ENCODE measurements at regions not wholly inside any gene's neighbourhood (a gene's known extent, or its start where the extent isn't known, plus 50 kb on each side); places are given as distances from the start of the nearest gene placed in this dataset.

DNA sequence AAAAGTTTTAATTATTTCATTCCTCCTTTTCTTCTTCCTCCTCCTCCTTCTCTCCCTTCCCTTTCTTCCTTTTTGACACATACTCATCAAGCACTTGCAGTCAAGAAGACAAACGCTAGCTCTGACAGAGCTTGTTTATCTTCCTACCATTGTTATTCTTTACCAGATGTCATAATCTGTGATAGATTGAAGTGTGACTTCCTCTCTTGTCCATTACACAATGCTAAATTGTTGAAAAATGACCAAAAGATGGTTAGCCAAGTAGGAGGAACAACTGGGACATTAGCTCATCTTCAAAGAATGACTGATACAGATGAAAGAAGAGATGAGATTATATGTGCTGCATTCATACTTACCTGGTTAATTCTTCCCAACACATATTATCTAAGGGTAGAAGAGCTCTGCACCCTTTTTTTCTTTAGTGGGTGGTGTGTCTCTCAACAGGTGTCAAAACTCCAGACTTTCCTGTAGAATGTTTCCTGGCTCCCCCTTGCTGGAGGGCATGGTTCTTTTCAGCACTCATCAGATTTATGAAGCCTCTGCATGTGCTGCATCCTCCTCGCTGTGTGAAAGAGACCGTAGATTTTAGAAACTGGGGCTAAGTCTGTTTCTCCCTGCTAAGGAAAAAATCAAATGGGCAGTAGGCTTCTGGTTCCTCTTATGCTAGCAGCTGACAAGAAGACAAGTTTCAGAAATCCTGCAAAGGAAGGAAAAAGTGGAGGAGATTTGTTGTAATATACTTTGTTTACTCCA, 147.1 kb downstream of the TMX1 start:
- Histone ChIP-seq H3K9me3 (ENCODE audit: control insufficient read depth in 2 of 2, insufficient read depth in 1 of 2, low read depth in 1 of 2, low read length in 1 of 2) (no peaks in the 10 kb centered on the region), H3K4me1 (ENCODE audit: control insufficient read depth in 2 of 2, insufficient read depth in 2 of 2, low read length in 1 of 2) (no peaks in the 10 kb centered on the region), H3K27ac (ENCODE audit: low read depth in 2 of 2, low read length in 1 of 2) (no peak overlapping the region), H3K4me3 (ENCODE audit: low read depth in 1 of 2, low read length in 2 of 2) (no peak overlapping the region), H3K27me3 (ENCODE audit: control insufficient read depth in 1 of 2, insufficient read depth in 2 of 2, low read length in 2 of 2) (no peaks in the 10 kb centered on the region), H3K36me3 (ENCODE audit: control insufficient read depth in 2 of 2, insufficient read depth in 2 of 2, low read length in 1 of 2) (no peaks in the 10 kb centered on the region)
- 60 to 66% methylated on average over 3 of the region's 3 CpGs for WGBS, 2 donors

DNA sequence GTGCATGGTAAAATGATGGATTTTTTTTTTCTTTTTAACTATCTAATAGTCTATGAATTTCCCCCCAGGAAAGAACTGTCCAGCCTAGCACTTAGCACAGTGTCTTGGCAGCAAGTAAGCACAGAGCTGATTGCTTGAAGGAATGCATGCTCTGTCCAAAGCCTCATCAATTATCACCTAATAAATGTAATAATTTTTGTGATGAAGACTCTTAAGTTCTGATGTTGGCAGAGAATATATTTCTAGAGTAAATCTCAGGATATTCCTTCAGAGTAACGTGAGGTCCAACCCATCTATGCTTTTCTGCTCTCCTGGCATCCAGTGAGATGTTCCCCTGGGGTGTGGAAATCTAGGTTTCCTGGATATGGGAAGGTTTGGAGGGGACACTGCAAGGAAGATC, 152.4 kb downstream of the TMX1 start:
- WGBS, 2 donors = 31 to 46% methylated on average over 1 of the region's 1 CpG
- Histone ChIP-seq H3K27ac (ENCODE audit: low read depth in 2 of 2, low read length in 1 of 2) (peak overlapping the region in 1 of 2 donors; percentile 29), H3K36me3 (ENCODE audit: control insufficient read depth in 2 of 2, insufficient read depth in 2 of 2, low read length in 1 of 2) (no peaks in the 10 kb centered on the region), H3K9me3 (ENCODE audit: control insufficient read depth in 2 of 2, insufficient read depth in 1 of 2, low read depth in 1 of 2, low read length in 1 of 2) (no peaks in the 10 kb centered on the region), H3K27me3 (ENCODE audit: control insufficient read depth in 1 of 2, insufficient read depth in 2 of 2, low read length in 2 of 2) (no peaks in the 10 kb centered on the region), H3K4me1 (ENCODE audit: control insufficient read depth in 2 of 2, insufficient read depth in 2 of 2, low read length in 1 of 2) (peaks cover 0 to 15% of the 10 kb centered on the region in 2 donors), H3K4me3 (ENCODE audit: low read depth in 1 of 2, low read length in 2 of 2) (no peak overlapping the region)

DNA sequence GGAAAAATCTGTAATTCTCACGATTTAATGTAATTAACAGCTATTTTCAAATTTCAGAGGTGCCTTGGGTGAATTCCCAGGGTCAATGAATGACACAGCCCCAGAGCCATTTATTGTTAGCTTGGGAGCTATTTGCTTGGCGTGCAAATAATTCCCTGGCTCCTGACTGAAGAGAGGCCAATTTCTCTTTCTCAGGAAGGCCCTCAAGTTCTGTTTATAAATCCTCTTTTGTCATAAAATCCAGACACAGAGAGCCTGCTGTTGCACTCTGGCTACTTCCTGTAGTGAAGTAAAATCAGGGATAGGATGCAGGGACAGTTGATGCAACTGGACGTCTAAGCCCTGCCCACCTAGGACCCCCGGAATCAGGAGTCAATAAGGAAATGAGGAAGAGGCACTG, 154.3 kb downstream of the TMX1 start:
- H3K4me3 ChIP-seq (ENCODE audit: low read depth in 1 of 2, low read length in 2 of 2) = no peak overlapping the region
- H3K27ac ChIP-seq (ENCODE audit: low read depth in 2 of 2, low read length in 1 of 2) = peak overlapping the region; percentile 96 to 99
- 18 to 42% methylated on average over 4 of the region's 4 CpGs for WGBS, 2 donors
- peaks cover 0 to 16% of the 10 kb centered on the region in 2 donors for H3K4me1 ChIP-seq (ENCODE audit: control insufficient read depth in 2 of 2, insufficient read depth in 2 of 2, low read length in 1 of 2)
- no peaks in the 10 kb centered on the region for H3K36me3 ChIP-seq (ENCODE audit: control insufficient read depth in 2 of 2, insufficient read depth in 2 of 2, low read length in 1 of 2)
- H3K27me3 ChIP-seq (ENCODE audit: control insufficient read depth in 1 of 2, insufficient read depth in 2 of 2, low read length in 2 of 2) = no peaks in the 10 kb centered on the region
- no peaks in the 10 kb centered on the region for H3K9me3 ChIP-seq (ENCODE audit: control insufficient read depth in 2 of 2, insufficient read depth in 1 of 2, low read depth in 1 of 2, low read length in 1 of 2)

DNA sequence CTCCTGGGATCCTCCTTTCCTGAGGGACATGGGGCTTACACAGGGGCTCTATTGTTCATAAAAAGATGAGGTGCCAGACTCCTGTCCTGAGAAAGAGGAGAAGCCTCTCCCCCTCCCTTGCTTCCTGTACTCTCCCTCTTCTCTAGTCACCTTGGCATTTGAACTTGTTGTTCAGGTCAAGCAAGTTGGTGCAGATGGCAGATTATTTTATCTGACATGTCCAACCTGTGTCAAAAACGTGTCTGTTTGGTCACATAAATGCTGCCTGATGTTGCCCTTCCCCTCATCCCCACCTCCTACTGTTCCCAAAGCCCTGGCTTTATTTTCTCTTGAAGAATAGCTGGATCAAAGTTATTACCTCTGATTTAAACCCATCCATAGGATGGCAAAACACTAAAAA, 154.8 kb downstream of the TMX1 start:
- no peaks in the 10 kb centered on the region for H3K9me3 ChIP-seq (ENCODE audit: control insufficient read depth in 2 of 2, insufficient read depth in 1 of 2, low read depth in 1 of 2, low read length in 1 of 2)
- H3K27ac ChIP-seq (ENCODE audit: low read depth in 2 of 2, low read length in 1 of 2) = peak overlapping the region; percentile 96 to 99
- H3K27me3 ChIP-seq (ENCODE audit: control insufficient read depth in 1 of 2, insufficient read depth in 2 of 2, low read length in 2 of 2) = no peaks in the 10 kb centered on the region
- peaks cover 0 to 16% of the 10 kb centered on the region in 2 donors for H3K4me1 ChIP-seq (ENCODE audit: control insufficient read depth in 2 of 2, insufficient read depth in 2 of 2, low read length in 1 of 2)
- no peaks in the 10 kb centered on the region for H3K36me3 ChIP-seq (ENCODE audit: control insufficient read depth in 2 of 2, insufficient read depth in 2 of 2, low read length in 1 of 2)
- H3K4me3 ChIP-seq (ENCODE audit: low read depth in 1 of 2, low read length in 2 of 2) = no peak overlapping the region
- 13 to 20% methylated on average over 1 of the region's 1 CpG for WGBS, 2 donors

DNA sequence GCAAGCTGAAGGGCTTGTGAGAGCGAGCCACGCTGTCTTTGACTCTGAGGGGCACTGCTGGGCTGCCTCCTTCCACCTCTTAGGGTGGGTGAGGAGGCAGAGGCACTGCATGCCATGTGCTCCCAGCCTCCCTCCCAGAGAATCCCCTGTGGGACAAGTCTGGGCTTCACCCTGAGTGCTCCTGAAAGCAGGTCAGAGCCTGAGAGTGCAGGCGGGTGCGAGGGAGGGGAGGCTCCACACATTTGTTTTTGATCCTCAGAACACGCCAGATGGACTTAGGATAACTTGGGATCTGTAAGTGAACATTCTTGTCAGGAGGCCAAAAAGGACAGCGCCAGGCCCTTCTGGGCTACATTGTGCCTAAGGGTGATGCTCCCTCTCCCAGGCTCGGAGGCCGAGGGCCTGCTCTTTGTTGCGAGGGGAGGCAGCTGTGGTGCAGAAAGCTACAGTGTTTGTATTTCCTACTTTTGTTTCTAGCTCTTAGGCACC, 155.4 kb downstream of the TMX1 start:
- no peaks in the 10 kb centered on the region for H3K9me3 ChIP-seq (ENCODE audit: control insufficient read depth in 2 of 2, insufficient read depth in 1 of 2, low read depth in 1 of 2, low read length in 1 of 2)
- no peak overlapping the region for H3K4me3 ChIP-seq (ENCODE audit: low read depth in 1 of 2, low read length in 2 of 2)
- 26 to 34% methylated on average over 9 of the region's 9 CpGs for WGBS, 2 donors
- no peaks in the 10 kb centered on the region for H3K36me3 ChIP-seq (ENCODE audit: control insufficient read depth in 2 of 2, insufficient read depth in 2 of 2, low read length in 1 of 2)
- H3K27ac ChIP-seq (ENCODE audit: low read depth in 2 of 2, low read length in 1 of 2) = peak overlapping the region; percentile 96 to 99
- no peaks in the 10 kb centered on the region for H3K27me3 ChIP-seq (ENCODE audit: control insufficient read depth in 1 of 2, insufficient read depth in 2 of 2, low read length in 2 of 2)
- peaks cover 0 to 16% of the 10 kb centered on the region in 2 donors for H3K4me1 ChIP-seq (ENCODE audit: control insufficient read depth in 2 of 2, insufficient read depth in 2 of 2, low read length in 1 of 2)

DNA sequence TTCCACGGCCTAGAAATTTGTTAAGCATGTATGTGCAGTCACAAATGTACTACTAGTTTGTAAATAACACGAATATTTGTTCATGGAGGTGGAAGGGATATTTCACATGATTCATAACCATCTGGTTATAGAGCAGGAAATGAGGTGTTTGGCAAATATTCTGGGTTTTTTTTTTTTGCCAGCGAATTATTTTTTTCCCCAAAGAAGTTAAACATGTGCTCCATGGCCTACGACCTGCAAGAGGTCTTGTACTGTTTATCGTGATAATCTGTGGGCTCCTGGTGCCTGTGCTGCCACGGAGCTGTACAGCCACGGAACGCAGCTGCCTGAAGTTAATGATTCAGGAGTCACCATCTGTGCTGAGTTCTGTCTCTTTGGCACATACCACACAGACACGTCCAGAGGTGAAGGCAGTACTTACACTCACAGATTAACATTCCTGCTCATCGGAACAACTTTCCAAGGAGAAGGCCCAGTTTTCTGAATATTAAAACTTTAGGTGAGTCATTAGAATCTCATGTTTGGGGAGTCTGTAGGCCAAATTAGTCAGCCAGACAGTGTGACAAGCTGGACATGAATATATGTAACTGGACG, 156.3 kb downstream of the TMX1 start:
- no peaks in the 10 kb centered on the region for H3K27me3 ChIP-seq (ENCODE audit: control insufficient read depth in 1 of 2, insufficient read depth in 2 of 2, low read length in 2 of 2)

DNA sequence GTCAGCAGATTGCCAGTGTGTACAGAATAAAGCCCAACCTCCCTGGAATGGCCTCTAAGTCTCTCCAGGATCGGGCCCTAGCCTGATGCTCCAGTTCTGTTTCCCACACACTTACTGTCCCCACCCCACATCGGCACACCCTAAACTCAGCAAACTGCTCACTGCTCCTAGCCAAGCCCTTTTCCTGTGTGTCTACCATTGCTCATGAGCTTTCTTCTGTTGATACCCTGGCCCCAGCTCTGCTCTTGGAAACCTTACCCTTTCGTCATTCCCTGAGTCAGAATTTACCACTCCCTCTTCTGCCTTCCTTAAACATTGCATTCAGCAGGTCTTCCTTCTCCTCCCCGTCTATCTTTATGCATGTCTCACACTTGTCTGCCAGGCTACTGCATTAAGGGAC, 158.9 kb downstream of the TMX1 start:
- H3K36me3 ChIP-seq (ENCODE audit: control insufficient read depth in 2 of 2, insufficient read depth in 2 of 2, low read length in 1 of 2) = no peaks in the 10 kb centered on the region
- peak overlapping the region; percentile 86 to 87 for H3K27ac ChIP-seq (ENCODE audit: low read depth in 2 of 2, low read length in 1 of 2)
- no peak overlapping the region for H3K4me3 ChIP-seq (ENCODE audit: low read depth in 1 of 2, low read length in 2 of 2)
- no peaks in the 10 kb centered on the region for H3K9me3 ChIP-seq (ENCODE audit: control insufficient read depth in 2 of 2, insufficient read depth in 1 of 2, low read depth in 1 of 2, low read length in 1 of 2)
- no peaks in the 10 kb centered on the region for H3K27me3 ChIP-seq (ENCODE audit: control insufficient read depth in 1 of 2, insufficient read depth in 2 of 2, low read length in 2 of 2)
- peaks cover 0 to 16% of the 10 kb centered on the region in 2 donors for H3K4me1 ChIP-seq (ENCODE audit: control insufficient read depth in 2 of 2, insufficient read depth in 2 of 2, low read length in 1 of 2)
- WGBS, 2 donors = 44 to 58% methylated on average over 4 of the region's 4 CpGs

More for the DNA sequence above, 156.3 kb downstream of the TMX1 start:
- peak overlapping the region in 1 of 2 donors; percentile 7 for H3K4me3 ChIP-seq (ENCODE audit: low read depth in 1 of 2, low read length in 2 of 2)
- WGBS, 2 donors = 28 to 38% methylated on average over 11 of the region's 11 CpGs
- H3K4me1 ChIP-seq (ENCODE audit: control insufficient read depth in 2 of 2, insufficient read depth in 2 of 2, low read length in 1 of 2) = peaks cover 0 to 16% of the 10 kb centered on the region in 2 donors
- H3K36me3 ChIP-seq (ENCODE audit: control insufficient read depth in 2 of 2, insufficient read depth in 2 of 2, low read length in 1 of 2) = no peaks in the 10 kb centered on the region
- H3K27ac ChIP-seq (ENCODE audit: low read depth in 2 of 2, low read length in 1 of 2) = peak overlapping the region; percentile 96 to 97
- no peaks in the 10 kb centered on the region for H3K9me3 ChIP-seq (ENCODE audit: control insufficient read depth in 2 of 2, insufficient read depth in 1 of 2, low read depth in 1 of 2, low read length in 1 of 2)

DNA sequence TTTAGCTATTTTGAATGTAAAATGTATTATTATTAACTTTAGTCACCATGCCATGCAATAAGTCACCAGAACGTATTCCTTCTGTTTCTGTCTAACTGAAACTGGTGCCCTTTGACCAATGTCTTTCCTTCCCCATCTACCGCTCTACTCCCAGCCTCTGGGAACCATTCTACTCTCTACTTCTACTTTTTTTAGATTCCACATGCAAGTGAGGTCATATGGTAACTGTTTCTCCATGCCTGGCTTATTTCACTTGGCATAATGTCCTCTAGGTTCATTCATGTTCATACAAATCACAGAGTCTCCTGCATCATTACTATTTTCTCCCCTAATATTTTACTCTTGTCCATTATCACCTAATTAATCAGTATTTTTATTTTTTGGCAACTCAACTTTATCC, 160.1 kb downstream of the TMX1 start:
- Histone ChIP-seq H3K27me3 (ENCODE audit: control insufficient read depth in 1 of 2, insufficient read depth in 2 of 2, low read length in 2 of 2) (no peaks in the 10 kb centered on the region), H3K4me3 (ENCODE audit: low read depth in 1 of 2, low read length in 2 of 2) (no peak overlapping the region), H3K36me3 (ENCODE audit: control insufficient read depth in 2 of 2, insufficient read depth in 2 of 2, low read length in 1 of 2) (no peaks in the 10 kb centered on the region), H3K4me1 (ENCODE audit: control insufficient read depth in 2 of 2, insufficient read depth in 2 of 2, low read length in 1 of 2) (peaks cover 0 to 13% of the 10 kb centered on the region in 2 donors), H3K9me3 (ENCODE audit: control insufficient read depth in 2 of 2, insufficient read depth in 1 of 2, low read depth in 1 of 2, low read length in 1 of 2) (no peaks in the 10 kb centered on the region), H3K27ac (ENCODE audit: low read depth in 2 of 2, low read length in 1 of 2) (peak overlapping the region in 1 of 2 donors; percentile 8)
- WGBS, 2 donors = 51 to 75% methylated on average over 2 of the region's 2 CpGs

DNA sequence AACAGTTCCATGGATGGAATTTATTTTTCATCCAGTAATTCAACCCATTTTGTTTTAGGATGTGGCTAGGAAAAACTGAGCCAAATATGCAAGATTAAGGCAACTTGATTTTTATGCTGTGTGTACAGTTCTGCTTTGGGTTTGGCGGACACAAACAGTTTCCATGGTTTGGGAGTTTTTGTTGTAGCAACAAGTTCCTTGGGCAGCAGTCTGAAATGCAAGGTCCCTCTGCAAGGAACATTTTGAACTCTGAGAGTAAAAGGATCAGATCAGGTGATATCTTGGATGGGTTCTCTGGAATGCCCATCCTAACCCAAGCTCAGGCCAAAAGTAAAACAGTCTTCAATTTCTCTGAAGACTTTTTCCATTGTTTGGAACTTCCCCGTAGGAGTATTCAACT, 161.2 kb downstream of the TMX1 start:
- H3K27me3 ChIP-seq (ENCODE audit: control insufficient read depth in 1 of 2, insufficient read depth in 2 of 2, low read length in 2 of 2) = no peaks in the 10 kb centered on the region
- H3K36me3 ChIP-seq (ENCODE audit: control insufficient read depth in 2 of 2, insufficient read depth in 2 of 2, low read length in 1 of 2) = no peaks in the 10 kb centered on the region
- H3K9me3 ChIP-seq (ENCODE audit: control insufficient read depth in 2 of 2, insufficient read depth in 1 of 2, low read depth in 1 of 2, low read length in 1 of 2) = no peaks in the 10 kb centered on the region
- no peak overlapping the region for H3K4me3 ChIP-seq (ENCODE audit: low read depth in 1 of 2, low read length in 2 of 2)
- H3K4me1 ChIP-seq (ENCODE audit: control insufficient read depth in 2 of 2, insufficient read depth in 2 of 2, low read length in 1 of 2) = peaks cover 0 to 8% of the 10 kb centered on the region in 2 donors
- 73 to 78% methylated on average over 2 of the region's 2 CpGs for WGBS, 2 donors
- no peak overlapping the region for H3K27ac ChIP-seq (ENCODE audit: low read depth in 2 of 2, low read length in 1 of 2)

Measured in esophagus (tissue), 2 donors.